GM18520 (cell line): ENCODE measurements at regions not wholly inside any gene's neighbourhood (a gene's known extent, or its start where the extent isn't known, plus 50 kb on each side); places are given as distances from the start of the nearest gene placed in this dataset.

Experiments
- ATAC-seq: cut with Tn5 transposase; IDR thresholded peaks from one replicate; pipeline ENCODE4 v1.9.1; 2021; ENCODE audit not compliant: unreplicated experiment

- ATAC-seq = no peak
Measured at GRCh38 chr4:54793856-54794422, 136.2 kb downstream of the KIT start.
